H9 (cell line): ENCODE measurements at regions not wholly inside any gene's neighbourhood (a gene's known extent, or its start where the extent isn't known, plus 50 kb on each side); places are given as distances from the start of the nearest gene placed in this dataset.

Source experiments
- DNase-seq: peaks from one replicate; pipeline ENCODE4 v3.0.0-alpha.2; 2017
- H2AFZ ChIP-seq: one replicate; pipeline ENCODE4 v1.6.1; 2013; ENCODE audit warnings: mild to moderate bottlenecking, low read length, control low read depth, moderate library complexity
- H2AK5ac ChIP-seq: 2 replicates; pipeline ENCODE4 v1.6.1; 2013; ENCODE audit warnings: low read length, control low read depth, mixed read lengths; ENCODE audit not compliant: insufficient read length
- H2BK120ac ChIP-seq: one replicate; pipeline ENCODE4 v1.6.1; 2013; ENCODE audit warnings: low read depth, mild to moderate bottlenecking, low read length, control low read depth, inconsistent platforms; ENCODE audit not compliant: poor library complexity, severe bottlenecking
- H2BK12ac ChIP-seq: 2 replicates; pipeline ENCODE4 v1.6.1; 2013; ENCODE audit warnings: low read length, control low read depth, mixed read lengths, low read depth; ENCODE audit not compliant: insufficient read length
- H2BK15ac ChIP-seq: 2 replicates; pipeline ENCODE4 v1.6.1; 2013; ENCODE audit warnings: low read depth, low read length, control low read depth
- H2BK20ac ChIP-seq: one replicate; pipeline ENCODE4 v1.6.1; 2013; ENCODE audit warnings: low read depth, mild to moderate bottlenecking, low read length, control low read depth, inconsistent platforms; ENCODE audit not compliant: poor library complexity, severe bottlenecking
- H2BK5ac ChIP-seq: 2 replicates; pipeline ENCODE4 v1.6.1; 2013; ENCODE audit warnings: low read length, control low read depth, mixed read lengths; ENCODE audit not compliant: insufficient read length
- H3K14ac ChIP-seq: 2 replicates; pipeline ENCODE4 v1.6.1; 2013; ENCODE audit warnings: low read length, control low read depth; ENCODE audit not compliant: insufficient read depth
- H3K18ac ChIP-seq: 2 replicates; pipeline ENCODE4 v1.6.1; 2013; ENCODE audit warnings: low read depth, mild to moderate bottlenecking, mixed read lengths, low read length, control low read depth; ENCODE audit not compliant: insufficient read length
- H3K23ac ChIP-seq: 2 replicates; pipeline ENCODE4 v1.6.1; 2013; ENCODE audit warnings: low read length, control low read depth, mixed read lengths, low read depth; ENCODE audit not compliant: insufficient read length
- H3K23me2 ChIP-seq: 2 replicates; pipeline ENCODE4 v1.6.1; 2013; ENCODE audit warnings: low read depth, mild to moderate bottlenecking, mixed read lengths, low read length, control low read depth; ENCODE audit not compliant: insufficient read length, poor library complexity, severe bottlenecking
- H3K27ac ChIP-seq: 2 replicates; pipeline ENCODE4 v1.5.1; 2013; ENCODE audit warnings: low read length, control low read depth, mixed read lengths, low read depth; ENCODE audit not compliant: insufficient read length
- H3K27me3 ChIP-seq: 2 replicates; pipeline ENCODE4 v1.6.1; 2013; ENCODE audit warnings: low read length, control low read depth, inconsistent platforms; ENCODE audit not compliant: insufficient read depth
- H3K4ac ChIP-seq: 2 replicates; pipeline ENCODE4 v1.6.1; 2013; ENCODE audit warnings: low read depth, mild to moderate bottlenecking, control low read depth, inconsistent platforms, low read length, moderate library complexity
- H3K4me1 ChIP-seq: 2 replicates; pipeline ENCODE4 v1.6.1; 2013; ENCODE audit warnings: low read length, control low read depth, inconsistent platforms; ENCODE audit not compliant: insufficient read depth
- H3K4me2 ChIP-seq: 2 replicates; pipeline ENCODE4 v1.6.1; 2013; ENCODE audit warnings: low read length, control low read depth, mixed read lengths; ENCODE audit not compliant: insufficient read length, insufficient read depth
- H3K56ac ChIP-seq: 2 replicates; pipeline ENCODE4 v1.6.1; 2013; ENCODE audit warnings: low read depth, mild to moderate bottlenecking, mixed read lengths, low read length, control low read depth; ENCODE audit not compliant: insufficient read length
- H3K79me1 ChIP-seq: 2 replicates; pipeline ENCODE4 v1.6.1; 2013; ENCODE audit warnings: low read depth, mild to moderate bottlenecking, moderate library complexity, low read length, control low read depth, inconsistent platforms; ENCODE audit not compliant: insufficient read depth, poor library complexity, severe bottlenecking
- H3K79me2 ChIP-seq: 2 replicates; pipeline ENCODE4 v1.6.1; 2013; ENCODE audit warnings: low read length, control low read depth, inconsistent platforms; ENCODE audit not compliant: insufficient read depth
- H3K9ac ChIP-seq: 2 replicates; pipeline ENCODE4 v1.6.1; 2013; ENCODE audit warnings: low read length, control low read depth, mixed read lengths; ENCODE audit not compliant: insufficient read length; ENCODE audit errors: extremely low read depth
- H3K9me3 ChIP-seq: one replicate; pipeline ENCODE4 v1.6.1; 2013; ENCODE audit warnings: low read depth, low read length, inconsistent platforms; ENCODE audit not compliant: control insufficient read depth
- H3T11ph ChIP-seq: one replicate; pipeline ENCODE4 v1.6.1; 2013; ENCODE audit warnings: mild to moderate bottlenecking, low read length, control low read depth, inconsistent platforms
- H4K20me1 ChIP-seq: one replicate; pipeline ENCODE4 v1.6.1; 2013; ENCODE audit not compliant: control insufficient read depth, insufficient read length, insufficient read depth
- H4K5ac ChIP-seq: 2 replicates; pipeline ENCODE4 v1.6.1; 2013; ENCODE audit warnings: low read depth, mild to moderate bottlenecking, mixed read lengths, low read length, control low read depth; ENCODE audit not compliant: insufficient read length
- H4K8ac ChIP-seq: replicated peaks from 2 replicates; pipeline ENCODE4 v1.6.1; 2013; ENCODE audit warnings: low read length, control low read depth, mixed read lengths, low read depth; ENCODE audit not compliant: insufficient read length
- H4K91ac ChIP-seq: 2 replicates; pipeline ENCODE4 v1.6.1; 2013; ENCODE audit warnings: low read depth, mild to moderate bottlenecking, moderate library complexity, mixed read lengths, low read length, control low read depth; ENCODE audit not compliant: insufficient read length
- H3K27ac Mint-ChIP-seq, 3 experiments: 2 replicates in 2 of 3; 3 replicates in 1 of 3; pipeline ENCODE4 v1.8.0; 2020 to 2021; ENCODE audit warnings: mixed read lengths in 3 of 3, mild to moderate bottlenecking in 1 of 3, moderate library complexity in 1 of 3
- H3K27me3 Mint-ChIP-seq: 2 replicates; pipeline ENCODE4 v1.8.0; 2021; ENCODE audit warnings: low read depth, mild to moderate bottlenecking, moderate library complexity, mixed read lengths
- H3K36me3 Mint-ChIP-seq, 3 experiments: 2 replicates in 2 of 3; 3 replicates in 1 of 3; pipeline ENCODE4 v1.8.0; 2020 to 2021; ENCODE audit warnings: low read depth in 3 of 3, mixed read lengths in 3 of 3; ENCODE audit not compliant: insufficient read depth in 1 of 3
- H3K4me1 Mint-ChIP-seq, 2 experiments: 2 replicates each; pipeline ENCODE4 v1.8.0; 2020; ENCODE audit warnings: mixed read lengths in 2 of 2
- H3K4me3 Mint-ChIP-seq, 2 experiments: 2 replicates in 1 of 2; 3 replicates in 1 of 2; pipeline ENCODE4 v1.8.0; 2020 to 2021; ENCODE audit warnings: mild to moderate bottlenecking in 2 of 2, mixed read lengths in 2 of 2, moderate library complexity in 1 of 2
- H3K9me3 Mint-ChIP-seq, 2 experiments: 2 replicates in 1 of 2; 3 replicates in 1 of 2; pipeline ENCODE4 v1.8.0; 2020; ENCODE audit warnings: mild to moderate bottlenecking in 2 of 2, mixed read lengths in 2 of 2, moderate library complexity in 1 of 2
- WGBS: extraction: QIAGEN DNeasy Blood & Tissue Kit; methylation state at CpG from one replicate; pipeline ENCODE4 v1.1.7; 2013; ENCODE audit warnings: missing lambda C conversion rate, low lambda C conversion rate, mixed read lengths; ENCODE audit not compliant: insufficient read length; ENCODE audit errors: extremely low coverage; 5-methylcytosine and 5-hydroxymethylcytosine counted together
- TF ChIP-seq, protein P1 (sequence below): fragments of 200-600 bp; sonication (generic); conservative IDR thresholded peaks from 3 replicates; pipeline ENCODE4 v1.8.0; 2021; ENCODE audit warnings: antibody characterized with exemption, mild to moderate bottlenecking

DNA sequence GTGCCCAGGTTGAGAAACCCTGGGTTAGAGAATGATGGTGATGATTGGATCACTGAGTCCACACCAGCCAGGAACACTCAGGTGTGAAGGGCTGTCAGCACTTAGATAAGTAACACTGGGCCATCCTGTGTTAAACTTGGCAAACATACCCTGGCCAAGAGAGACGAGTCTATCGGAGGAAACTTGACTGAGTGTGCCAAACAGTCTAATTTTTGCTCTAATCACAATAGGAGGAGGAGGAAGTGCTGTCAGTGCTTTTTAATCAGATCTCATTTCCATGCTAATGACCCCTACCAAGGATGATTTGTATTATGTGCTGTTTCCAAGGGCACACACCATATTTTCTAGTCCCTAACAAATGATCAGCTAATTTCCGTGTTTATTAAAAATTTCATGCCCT lies 63.8 kb upstream of the SEC11C start:
- H3T11ph ChIP-seq, result no peak overlapping the region
- Mint-ChIP-seq H3K4me1 (peaks cover 3 to 4% of the 10 kb centered on the region in 2 experiments), H3K9me3 (no peaks in the 10 kb centered on the region), H3K4me3 (no peak overlapping the region), H3K27me3 (peaks cover 22% of the 10 kb centered on the region), H3K36me3 (no peaks in the 10 kb centered on the region), H3K27ac (no peak overlapping the region)
- no peak overlapping the region for H3K18ac ChIP-seq
- no peaks in the 10 kb centered on the region for H3K4me1 ChIP-seq
- no peak overlapping the region for H2AFZ ChIP-seq
- no peak overlapping the region for H3K9ac ChIP-seq
- H3K4ac ChIP-seq, result no peak overlapping the region
- H3K14ac ChIP-seq, result no peak overlapping the region
- H2BK5ac ChIP-seq, result no peak overlapping the region
- WGBS, result no CpG with 5 or more reads among the region's 3 CpGs
- H2AK5ac ChIP-seq, result no peak overlapping the region
- H4K5ac ChIP-seq, result no peak overlapping the region
- H2BK15ac ChIP-seq, result no peak overlapping the region
- H4K8ac ChIP-seq, result no peak overlapping the region
- H4K20me1 ChIP-seq, result no peaks in the 10 kb centered on the region
- no peak overlapping the region for H2BK120ac ChIP-seq
- H4K91ac ChIP-seq, result no peak overlapping the region
- H3K23me2 ChIP-seq, result no peaks in the 10 kb centered on the region
- no peak overlapping the region for H3K23ac ChIP-seq
- H3K27me3 ChIP-seq, result no peaks in the 10 kb centered on the region; the same call in 1 of the 2 replicates
- no peak overlapping the region for H2BK20ac ChIP-seq
- H3K79me1 ChIP-seq, result no peaks in the 10 kb centered on the region
- peaks cover 1% of the 10 kb centered on the region; the same call in 1 of the 2 replicates for H3K79me2 ChIP-seq
- H3K4me2 ChIP-seq, result no peak overlapping the region
- H3K56ac ChIP-seq, result no peak overlapping the region
- no peak overlapping the region for H3K27ac ChIP-seq
- no peak for DNase-seq
- TF ChIP-seq, protein P1, sequence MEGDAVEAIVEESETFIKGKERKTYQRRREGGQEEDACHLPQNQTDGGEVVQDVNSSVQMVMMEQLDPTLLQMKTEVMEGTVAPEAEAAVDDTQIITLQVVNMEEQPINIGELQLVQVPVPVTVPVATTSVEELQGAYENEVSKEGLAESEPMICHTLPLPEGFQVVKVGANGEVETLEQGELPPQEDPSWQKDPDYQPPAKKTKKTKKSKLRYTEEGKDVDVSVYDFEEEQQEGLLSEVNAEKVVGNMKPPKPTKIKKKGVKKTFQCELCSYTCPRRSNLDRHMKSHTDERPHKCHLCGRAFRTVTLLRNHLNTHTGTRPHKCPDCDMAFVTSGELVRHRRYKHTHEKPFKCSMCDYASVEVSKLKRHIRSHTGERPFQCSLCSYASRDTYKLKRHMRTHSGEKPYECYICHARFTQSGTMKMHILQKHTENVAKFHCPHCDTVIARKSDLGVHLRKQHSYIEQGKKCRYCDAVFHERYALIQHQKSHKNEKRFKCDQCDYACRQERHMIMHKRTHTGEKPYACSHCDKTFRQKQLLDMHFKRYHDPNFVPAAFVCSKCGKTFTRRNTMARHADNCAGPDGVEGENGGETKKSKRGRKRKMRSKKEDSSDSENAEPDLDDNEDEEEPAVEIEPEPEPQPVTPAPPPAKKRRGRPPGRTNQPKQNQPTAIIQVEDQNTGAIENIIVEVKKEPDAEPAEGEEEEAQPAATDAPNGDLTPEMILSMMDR, result no peak
- H2BK12ac ChIP-seq, result no peak overlapping the region
- H3K9me3 ChIP-seq, result no peaks in the 10 kb centered on the region
